HG03159 (cell line): ENCODE measurements at regions not wholly inside any gene's neighbourhood (a gene's known extent, or its start where the extent isn't known, plus 50 kb on each side); places are given as distances from the start of the nearest gene placed in this dataset.

ENCODE experiments used
- ATAC-seq: cut with Tn5 transposase; IDR thresholded peaks from one replicate; pipeline ENCODE4 v1.9.1; 2021; ENCODE audit warnings: mild to moderate bottlenecking, moderate library complexity; ENCODE audit not compliant: unreplicated experiment

DNA sequence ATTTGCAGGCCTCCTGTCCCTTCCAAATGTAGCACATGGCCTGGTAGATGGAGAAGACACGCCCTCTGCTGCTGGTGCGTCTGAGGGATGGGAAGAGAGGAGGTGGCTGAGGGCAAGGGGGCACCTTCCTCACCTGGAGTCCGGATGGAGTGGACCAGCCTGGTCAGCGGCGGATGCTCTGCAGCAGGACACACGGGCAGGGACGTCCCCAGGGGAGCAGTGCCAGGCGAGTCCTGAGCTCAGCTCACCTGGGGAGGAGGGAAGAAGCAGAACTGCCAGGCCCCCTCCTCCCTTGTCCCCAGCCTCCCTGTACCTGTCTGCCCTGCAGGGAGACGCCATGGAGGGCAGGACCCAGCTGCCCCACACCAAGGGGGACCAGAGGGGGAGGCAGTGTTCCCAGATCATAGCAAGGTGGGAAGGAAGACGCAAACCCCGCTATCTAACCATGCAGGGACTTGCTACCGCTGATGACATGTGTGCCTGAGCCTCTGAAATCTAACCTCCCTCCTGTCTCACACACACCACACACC lies 1495.9 kb downstream of the BRD1 start:
- ATAC-seq = no peak

GRCh38 chr22:48331266-48331665 lies 1496.4 kb downstream of the BRD1 start:
- ATAC-seq = no peak

GRCh38 chr22:48327721-48328120 lies 1500.0 kb downstream of the BRD1 start:
- ATAC-seq = no peak

DNA sequence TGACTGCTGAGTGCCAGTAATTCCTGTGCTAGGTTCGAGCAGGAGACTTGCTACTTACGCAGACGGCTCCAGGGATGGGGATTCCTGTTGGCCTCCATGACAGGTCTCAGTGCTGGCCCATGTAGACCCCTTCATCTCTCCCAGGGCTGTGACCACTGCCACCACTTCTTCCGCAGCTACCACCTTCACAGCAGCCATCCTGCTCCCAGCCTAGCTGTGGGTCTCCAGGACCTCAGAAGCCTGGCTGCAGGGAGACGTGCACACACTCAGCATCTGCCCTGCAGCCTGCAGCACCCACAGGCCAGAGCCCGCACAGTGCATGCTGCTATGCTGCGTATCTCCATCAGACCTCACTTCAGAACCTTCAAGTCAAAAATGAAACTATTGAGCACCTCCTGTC lies 1503.9 kb downstream of the BRD1 start:
- ATAC-seq = no peak

GRCh38 chr22:48322907-48323306 lies 1504.8 kb downstream of the BRD1 start:
- no peak for ATAC-seq

DNA sequence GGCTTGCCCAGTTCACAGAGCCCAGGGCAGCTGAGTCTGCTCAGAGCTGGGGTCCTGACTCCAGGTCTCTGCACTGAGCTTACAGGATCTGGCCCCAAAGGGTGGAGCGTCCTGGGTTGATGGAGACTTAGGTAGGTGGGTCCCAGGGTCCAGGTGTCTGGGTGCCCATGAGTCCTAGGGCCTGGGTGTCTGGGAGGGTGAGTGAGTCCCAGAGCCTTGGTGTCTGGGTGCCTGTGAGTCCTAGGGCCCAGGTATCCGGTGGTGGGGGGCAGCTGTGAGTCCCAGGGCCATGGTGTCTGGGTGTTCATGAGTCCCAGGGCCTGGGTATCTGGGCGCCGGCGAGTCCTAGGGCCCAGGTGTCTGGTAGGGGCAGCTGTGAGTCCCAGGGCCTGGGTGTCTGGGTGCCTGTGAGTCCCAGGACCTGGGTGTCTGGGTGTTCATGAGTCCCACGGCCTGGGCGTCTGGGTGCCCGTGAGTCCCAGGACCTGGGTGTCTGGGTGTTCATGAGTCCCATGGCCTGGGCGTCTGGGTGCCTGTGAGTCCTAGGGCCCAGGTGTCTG lies 1505.6 kb downstream of the BRD1 start:
- ATAC-seq = no peak

DNA sequence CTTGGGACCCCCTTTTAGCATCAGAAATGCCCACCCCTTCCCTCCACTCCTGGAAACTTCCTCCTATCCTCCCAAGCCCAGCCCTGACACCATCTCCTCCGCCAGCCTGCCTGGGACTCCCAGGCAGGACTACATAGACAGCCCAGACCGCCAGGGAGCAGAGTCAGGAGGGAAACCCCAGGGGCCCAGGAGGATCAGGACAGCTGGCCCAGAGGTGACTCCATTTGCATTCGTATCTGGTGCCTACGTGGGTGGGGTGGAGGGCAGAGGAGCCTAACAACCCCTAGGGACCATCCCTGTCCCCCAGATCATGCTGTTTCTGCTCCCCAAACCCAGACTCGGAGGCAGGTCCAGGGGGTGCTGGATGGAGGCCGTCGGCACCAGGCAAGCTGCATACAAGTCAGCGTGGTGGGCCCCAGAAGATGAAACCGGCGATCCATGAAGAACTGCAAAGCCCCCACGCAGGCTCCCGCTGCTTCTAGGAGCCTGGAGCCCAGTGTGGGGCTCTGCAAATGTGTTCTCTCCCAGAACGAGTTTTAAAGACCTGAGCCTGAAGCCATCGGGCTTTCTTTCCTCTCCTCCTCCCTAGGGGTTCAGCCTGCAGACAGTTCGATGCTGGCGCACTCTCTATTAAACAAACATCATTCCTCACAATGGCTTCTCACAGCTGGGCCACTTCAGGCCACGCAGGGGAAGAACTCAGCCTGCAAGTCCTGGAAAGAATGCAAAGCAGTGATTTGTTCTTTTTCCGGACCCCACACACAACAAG lies 1506.8 kb downstream of the BRD1 start:
- no peak for ATAC-seq

- ATAC-seq = no peak
These were observed 1507.5 kb downstream of the BRD1 start for GRCh38 chr22:48320048-48320682.

- ATAC-seq = no peak
These were observed 1508.2 kb downstream of the BRD1 start for GRCh38 chr22:48319321-48320047.

GRCh38 chr22:48318575-48319320 lies 1508.9 kb downstream of the BRD1 start:
- ATAC-seq = no peak

DNA sequence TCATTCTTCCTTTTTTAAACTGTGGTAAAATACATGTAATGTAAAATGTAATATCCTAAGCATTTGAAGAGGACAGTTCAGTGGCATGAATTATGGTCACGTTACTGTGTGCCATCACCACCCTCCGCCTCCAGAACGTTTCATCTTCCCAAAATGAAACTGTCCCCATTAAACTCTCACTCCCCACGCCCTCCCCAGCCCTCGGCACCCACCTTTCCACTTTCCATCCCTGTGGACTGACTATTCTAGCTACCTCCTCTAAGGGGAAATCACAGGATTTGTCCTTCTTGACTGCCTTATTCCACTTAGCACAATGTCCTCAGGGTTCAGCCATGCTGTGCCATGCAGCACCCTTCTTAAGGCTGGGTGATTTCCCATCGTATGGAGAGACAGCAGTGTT lies 1509.5 kb downstream of the BRD1 start:
- ATAC-seq = no peak

GRCh38 chr22:48316257-48317250 lies 1511.1 kb downstream of the BRD1 start:
- ATAC-seq = no peak

DNA sequence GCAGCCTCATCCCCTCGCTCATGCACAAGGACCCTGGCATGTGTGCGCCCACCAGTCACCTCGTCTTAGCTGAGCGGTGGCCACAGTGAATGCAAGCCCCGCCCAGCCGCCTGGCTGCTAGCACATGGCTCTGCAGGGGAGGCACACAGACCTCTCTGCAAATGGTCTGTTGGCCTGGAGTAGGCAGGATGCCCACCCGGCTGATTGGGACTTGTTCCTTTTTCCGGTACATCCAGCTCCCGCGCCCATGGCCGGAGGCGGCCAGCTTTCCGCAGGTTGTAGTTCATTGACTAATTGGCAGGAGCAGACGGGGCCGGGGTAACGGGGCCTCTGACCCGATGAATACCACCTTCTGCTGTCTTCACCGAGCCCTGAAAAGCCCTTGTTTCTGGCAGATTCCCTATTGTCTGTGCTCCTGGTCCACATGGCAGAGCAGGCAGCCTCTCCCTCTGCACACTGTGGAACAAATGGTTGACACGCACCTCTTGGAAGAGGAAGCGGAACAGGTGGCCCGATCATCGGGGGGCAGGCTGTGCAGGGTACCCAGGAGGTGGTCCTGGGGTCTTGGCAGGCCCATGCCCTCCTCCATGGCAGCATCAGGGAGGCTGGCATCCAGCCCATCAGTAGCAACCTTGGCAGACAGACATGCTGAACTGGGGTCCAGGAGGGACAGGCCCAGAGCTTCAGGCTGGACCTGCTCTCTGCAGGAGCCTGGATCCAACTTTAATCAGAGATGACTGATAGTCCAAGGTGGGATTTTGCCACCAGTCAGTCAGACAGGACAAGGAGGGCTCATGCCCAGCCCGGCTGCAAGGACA lies 1512.0 kb downstream of the BRD1 start:
- no peak for ATAC-seq

DNA sequence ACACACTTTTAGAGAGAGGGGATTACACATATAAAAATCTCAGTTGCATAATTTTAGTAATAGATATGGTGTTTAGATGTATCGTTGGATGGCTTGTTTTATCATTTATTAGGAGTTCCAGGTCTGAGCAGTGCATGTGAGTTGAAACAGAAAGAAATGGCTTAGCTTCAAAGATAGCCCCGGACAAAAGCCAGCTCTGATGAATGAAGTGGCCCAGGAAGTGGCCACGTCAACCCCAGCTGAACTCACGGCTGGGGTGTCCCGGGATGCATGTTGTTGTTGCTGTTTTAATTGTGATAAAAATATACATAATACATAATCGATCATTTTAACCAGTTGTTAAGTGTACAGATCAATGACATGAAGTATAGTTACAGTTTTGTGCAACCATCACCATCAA lies 1513.6 kb downstream of the BRD1 start:
- ATAC-seq = no peak

- no peak for ATAC-seq
These were observed 1514.4 kb downstream of the BRD1 start for GRCh38 chr22:48313175-48313830.

- ATAC-seq = no peak
These were observed 1516.9 kb downstream of the BRD1 start for GRCh38 chr22:48310740-48311139.

- ATAC-seq = no peak
These were observed 1517.4 kb downstream of the BRD1 start for GRCh38 chr22:48310289-48310688.

DNA sequence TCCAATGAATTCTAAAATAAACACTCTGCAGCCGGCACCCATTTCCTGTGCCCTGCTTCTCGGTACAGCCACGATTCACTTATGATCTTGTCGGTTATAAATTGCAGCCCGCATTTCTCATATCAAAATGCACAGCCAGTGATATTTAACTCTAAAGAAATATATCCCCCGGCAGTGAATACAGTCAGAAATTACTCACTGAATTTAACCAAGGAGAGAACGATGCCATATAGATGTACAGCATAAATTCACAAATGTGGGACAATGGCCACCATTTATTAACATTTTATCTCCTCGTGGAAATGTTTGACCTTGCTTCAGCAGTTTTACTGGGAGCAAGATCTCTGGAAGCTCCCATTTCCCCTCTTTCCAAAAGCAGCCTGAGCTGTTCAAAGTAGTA lies 1517.8 kb downstream of the BRD1 start:
- no peak for ATAC-seq
